ENCODE measurements at regions not wholly inside any gene's neighbourhood (a gene's known extent, or its start where the extent isn't known, plus 50 kb on each side); places are given as distances from the start of the nearest gene placed in this dataset.

GRCh38 chr14:32009221-32009975 is 67.7 kb upstream of the ARHGAP5 start:
- TF ChIP-seq, protein P1, sequence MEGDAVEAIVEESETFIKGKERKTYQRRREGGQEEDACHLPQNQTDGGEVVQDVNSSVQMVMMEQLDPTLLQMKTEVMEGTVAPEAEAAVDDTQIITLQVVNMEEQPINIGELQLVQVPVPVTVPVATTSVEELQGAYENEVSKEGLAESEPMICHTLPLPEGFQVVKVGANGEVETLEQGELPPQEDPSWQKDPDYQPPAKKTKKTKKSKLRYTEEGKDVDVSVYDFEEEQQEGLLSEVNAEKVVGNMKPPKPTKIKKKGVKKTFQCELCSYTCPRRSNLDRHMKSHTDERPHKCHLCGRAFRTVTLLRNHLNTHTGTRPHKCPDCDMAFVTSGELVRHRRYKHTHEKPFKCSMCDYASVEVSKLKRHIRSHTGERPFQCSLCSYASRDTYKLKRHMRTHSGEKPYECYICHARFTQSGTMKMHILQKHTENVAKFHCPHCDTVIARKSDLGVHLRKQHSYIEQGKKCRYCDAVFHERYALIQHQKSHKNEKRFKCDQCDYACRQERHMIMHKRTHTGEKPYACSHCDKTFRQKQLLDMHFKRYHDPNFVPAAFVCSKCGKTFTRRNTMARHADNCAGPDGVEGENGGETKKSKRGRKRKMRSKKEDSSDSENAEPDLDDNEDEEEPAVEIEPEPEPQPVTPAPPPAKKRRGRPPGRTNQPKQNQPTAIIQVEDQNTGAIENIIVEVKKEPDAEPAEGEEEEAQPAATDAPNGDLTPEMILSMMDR (IDR thresholded peaks at IDR 0.05; ENCODE audit: low read depth, low read length) = no peak
- Histone ChIP-seq H3K27me3 (ENCODE audit: control insufficient read depth, insufficient read depth, low read length) (no peaks in the 10 kb centered on the region), H3K27ac (ENCODE audit: low read depth, low read length) (no peak overlapping the region), H3K9me3 (ENCODE audit: control insufficient read depth, insufficient read depth, low read length) (no peaks in the 10 kb centered on the region), H3K4me3 (ENCODE audit: low read depth, low read length) (no peak overlapping the region)
- CTCF ChIA-PET = no interaction called here
- no peak for DNase-seq (ENCODE audit: low read depth, low spot score)
- POLR2A ChIA-PET = no interaction called here

DNA sequence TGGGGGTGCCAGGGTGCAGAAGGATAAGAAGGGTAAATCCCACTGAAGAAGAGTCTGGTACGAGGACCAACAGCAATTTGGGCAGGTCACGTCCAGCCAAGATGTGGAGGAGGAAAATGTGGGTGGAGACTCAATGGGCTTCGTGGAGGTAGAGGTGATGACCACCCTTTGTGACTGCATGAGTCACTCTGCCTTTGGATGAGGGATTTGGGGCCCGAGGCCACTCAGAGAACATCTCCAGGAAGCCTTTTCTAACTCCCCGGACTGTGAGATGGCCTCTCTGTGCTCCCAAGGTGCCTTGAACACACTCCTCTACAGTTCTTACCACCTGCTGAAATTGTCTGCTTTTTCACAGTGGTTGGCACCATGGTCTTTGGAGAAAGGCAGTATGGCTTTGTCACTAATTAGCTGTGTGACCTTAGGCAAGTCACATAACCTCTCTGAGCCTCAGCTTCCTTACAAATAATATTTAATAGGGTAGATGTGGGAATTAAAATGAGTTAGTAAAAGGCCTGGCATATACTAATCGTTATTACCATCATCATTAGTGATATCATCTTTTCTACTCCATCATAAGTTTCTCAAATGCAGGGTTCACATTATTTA is 67.0 kb upstream of the ARHGAP5 start:
- POLR2A ChIA-PET = no interaction called here
- Histone ChIP-seq H3K27me3 (ENCODE audit: control insufficient read depth, insufficient read depth, low read length) (no peaks in the 10 kb centered on the region), H3K9me3 (ENCODE audit: control insufficient read depth, insufficient read depth, low read length) (no peaks in the 10 kb centered on the region), H3K27ac (ENCODE audit: low read depth, low read length) (no peak overlapping the region), H3K4me3 (ENCODE audit: low read depth, low read length) (no peak overlapping the region)
- TF ChIP-seq, protein P1 (IDR thresholded peaks at IDR 0.05; ENCODE audit: low read depth, low read length) = no peak
- DNase-seq (ENCODE audit: low read depth, low spot score) = no peak
- CTCF ChIA-PET = no interaction called here

DNA sequence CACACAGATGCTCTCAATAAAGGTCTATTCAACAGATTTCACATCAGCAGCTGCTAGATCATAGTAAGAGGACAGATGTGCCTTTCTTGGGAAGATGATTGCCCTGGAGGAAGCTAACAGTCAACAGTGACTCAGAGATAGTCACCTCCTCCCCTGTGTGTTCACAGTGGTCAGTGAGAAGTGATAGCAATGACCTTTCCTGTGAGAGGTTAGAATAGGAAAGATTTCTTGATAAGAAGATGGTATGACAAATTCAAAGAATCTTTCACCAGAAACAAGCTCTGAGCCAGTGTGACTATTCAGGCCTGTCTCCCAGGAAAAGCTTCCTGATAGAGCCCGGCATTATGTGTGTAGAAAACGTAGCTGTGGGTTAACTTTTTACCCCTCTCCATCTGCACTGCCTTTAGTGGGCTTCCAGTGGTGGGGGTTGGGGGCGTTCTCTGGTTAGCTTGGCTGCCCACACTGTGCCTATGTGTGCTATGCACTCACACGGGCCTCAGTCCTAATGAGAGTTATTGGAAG is 66.4 kb upstream of the ARHGAP5 start:
- Histone ChIP-seq H3K27me3 (ENCODE audit: control insufficient read depth, insufficient read depth, low read length) (no peaks in the 10 kb centered on the region), H3K9me3 (ENCODE audit: control insufficient read depth, insufficient read depth, low read length) (no peaks in the 10 kb centered on the region), H3K27ac (ENCODE audit: low read depth, low read length) (no peak overlapping the region), H3K4me3 (ENCODE audit: low read depth, low read length) (no peak overlapping the region)
- DNase-seq (ENCODE audit: low read depth, low spot score) = no peak
- ChIA-PET POLR2A (no interaction called here), CTCF (no interaction called here)
- TF ChIP-seq, protein P1 (IDR thresholded peaks at IDR 0.05; ENCODE audit: low read depth, low read length) = no peak

DNA sequence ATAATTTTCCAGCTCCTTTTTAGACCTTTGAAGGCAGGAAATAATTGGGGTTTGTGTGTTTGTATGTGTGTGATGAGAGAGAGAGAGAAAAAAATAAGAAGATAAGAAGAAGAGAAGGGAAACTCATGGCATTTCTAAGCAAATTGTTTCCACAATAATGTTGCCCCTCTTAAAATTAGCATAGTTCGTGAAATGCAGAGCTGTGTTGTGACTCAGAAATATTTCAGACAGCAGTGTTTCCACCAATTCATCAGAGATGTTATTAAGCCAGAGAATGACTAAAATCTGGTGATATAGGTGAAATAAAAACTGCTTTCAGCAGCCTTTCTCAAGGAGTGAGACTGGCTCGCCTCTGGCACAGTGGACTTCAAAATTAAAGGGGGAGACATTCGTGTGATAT is 65.9 kb upstream of the ARHGAP5 start:
- no peak for DNase-seq (ENCODE audit: low read depth, low spot score)
- Histone ChIP-seq H3K9me3 (ENCODE audit: control insufficient read depth, insufficient read depth, low read length) (no peaks in the 10 kb centered on the region), H3K27me3 (ENCODE audit: control insufficient read depth, insufficient read depth, low read length) (no peaks in the 10 kb centered on the region), H3K27ac (ENCODE audit: low read depth, low read length) (no peak overlapping the region), H3K4me3 (ENCODE audit: low read depth, low read length) (no peak overlapping the region)
- ChIA-PET POLR2A (interaction anchor here (0.6 kb wide), 1 partner anchor 44 kb away, joined by 3 read pairs; no protein-coding TSS in a partner anchor), CTCF (no interaction called here)
- TF ChIP-seq, protein P1 (IDR thresholded peaks at IDR 0.05; ENCODE audit: low read depth, low read length) = no peak

DNA sequence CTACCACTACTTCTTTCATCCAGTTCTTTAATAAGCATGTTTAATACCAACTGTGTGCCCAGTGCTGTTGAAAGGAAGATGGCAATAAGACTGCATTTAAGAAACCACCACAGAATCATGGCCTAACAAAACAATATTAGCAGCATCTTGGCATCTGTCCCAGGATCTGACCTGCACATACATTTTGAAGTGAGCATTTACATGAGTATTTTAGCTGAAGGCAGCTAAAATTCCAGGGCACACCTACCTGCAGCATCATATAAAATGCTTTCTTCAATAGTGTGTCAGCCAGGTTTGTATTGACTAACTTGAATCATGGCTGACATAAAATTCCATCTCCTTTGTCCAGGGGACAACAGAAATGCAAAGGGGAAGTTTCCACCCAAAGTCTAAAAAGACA is 65.0 kb upstream of the ARHGAP5 start:
- DNase-seq (ENCODE audit: low read depth, low spot score) = no peak
- Histone ChIP-seq H3K27me3 (ENCODE audit: control insufficient read depth, insufficient read depth, low read length) (no peaks in the 10 kb centered on the region), H3K9me3 (ENCODE audit: control insufficient read depth, insufficient read depth, low read length) (no peaks in the 10 kb centered on the region), H3K4me3 (ENCODE audit: low read depth, low read length) (no peak overlapping the region), H3K27ac (ENCODE audit: low read depth, low read length) (no peak overlapping the region)
- ChIA-PET CTCF (no interaction called here), POLR2A (no interaction called here)
- TF ChIP-seq, protein P1 (IDR thresholded peaks at IDR 0.05; ENCODE audit: low read depth, low read length) = no peak

Measured in AG04450 (cell line).